Stimulated activated CD4-positive, alpha-beta T cell treated with anti-CD3 and anti-CD28 coated beads, Interleukin-1b, Interleukin-23, amount 100 ng/mL, for 24 hours (primary cell): ENCODE measurements at regions not wholly inside any gene's neighbourhood (a gene's known extent, or its start where the extent isn't known, plus 50 kb on each side); places are given as distances from the start of the nearest gene placed in this dataset.

Experiments used
- DNase-seq, 4 experiments: peaks; one replicate each; pipeline ENCODE4 v3.0.0-alpha.2; 2020; ENCODE audit warnings: low read depth in 4 of 4, low spot score in 1 of 4

DNA sequence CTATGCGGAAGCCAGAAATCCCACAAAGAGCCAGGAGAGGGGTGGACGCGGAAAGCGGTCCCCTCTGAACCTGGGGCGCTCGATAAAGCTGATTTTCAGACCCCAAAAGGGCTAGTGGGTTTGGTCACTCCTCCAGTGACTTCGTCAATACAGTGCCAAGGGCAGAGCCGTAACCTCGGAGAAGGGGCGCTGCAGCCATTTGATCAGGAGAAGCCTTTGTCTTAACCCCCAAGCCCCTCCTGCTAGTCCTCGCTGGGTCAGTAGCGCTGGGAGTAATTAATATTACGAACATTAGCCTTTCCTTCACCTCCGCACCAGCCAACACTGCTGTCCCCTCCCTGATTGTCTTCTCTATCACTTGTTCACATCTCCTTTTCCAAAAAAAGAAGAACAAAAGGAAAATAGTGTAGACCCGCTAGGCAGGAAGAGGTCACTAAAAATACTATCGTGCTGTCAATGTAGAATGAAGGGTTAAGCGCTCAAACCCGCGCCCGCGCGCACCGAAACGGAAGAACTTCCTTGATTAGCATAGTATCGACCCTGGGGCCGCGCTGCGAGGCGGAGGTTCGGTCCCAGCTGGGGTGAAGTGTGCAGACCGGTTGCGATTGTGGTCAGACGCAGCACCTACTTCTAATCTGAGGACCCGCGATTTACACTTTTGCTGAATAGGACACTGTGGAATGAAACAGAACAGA, 63.2 kb upstream of the MAPRE2 start:
- DNase-seq, result peak in 3 of 4 experiments; percentile 29 to 52 (median 44)

DNA sequence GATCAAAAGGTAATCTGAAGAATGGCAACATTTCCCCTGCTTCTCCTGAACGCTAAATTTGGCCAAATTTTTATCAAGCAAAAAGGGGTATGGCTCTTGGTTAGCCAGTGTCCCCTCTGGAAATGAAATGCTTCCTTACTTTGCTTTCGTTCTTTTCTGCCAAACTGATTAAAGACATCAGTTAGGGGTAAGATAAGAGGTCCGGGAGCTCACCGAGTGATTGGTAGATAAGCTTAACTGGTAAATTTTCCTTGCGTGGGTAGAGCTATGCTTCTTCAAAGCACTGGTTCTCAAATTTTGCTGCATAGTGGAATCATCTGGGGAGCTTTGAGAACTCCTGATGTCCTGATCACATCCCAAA, 62.7 kb upstream of the MAPRE2 start:
- no peak for DNase-seq

GRCh38 chr18:34978953-34979608, 62.1 kb upstream of the MAPRE2 start:
- peak; percentile 31 to 65 (median 52) for DNase-seq

- DNase-seq, result no peak
Measured at GRCh38 chr18:34981487-34981886, 59.7 kb upstream of the MAPRE2 start.

DNA sequence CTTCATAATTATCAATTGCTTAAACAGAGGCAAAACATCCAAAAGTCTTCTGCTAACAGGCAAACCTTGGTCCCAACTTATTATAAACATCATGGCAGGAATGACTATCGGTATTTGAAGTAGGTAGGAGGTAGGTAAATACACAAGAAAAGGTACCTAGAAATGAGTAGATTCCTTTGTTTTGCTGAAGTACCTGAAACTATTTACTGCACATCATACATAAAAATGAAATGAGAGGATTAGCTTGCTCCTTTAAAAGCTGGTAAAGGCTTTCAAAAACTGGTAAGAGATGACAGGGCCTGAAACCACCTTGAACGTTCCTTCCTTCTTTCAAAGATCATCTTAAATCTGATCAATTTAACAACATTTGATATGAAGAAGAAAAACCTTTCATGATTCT, 55.2 kb upstream of the MAPRE2 start:
- DNase-seq, result no peak

DNA sequence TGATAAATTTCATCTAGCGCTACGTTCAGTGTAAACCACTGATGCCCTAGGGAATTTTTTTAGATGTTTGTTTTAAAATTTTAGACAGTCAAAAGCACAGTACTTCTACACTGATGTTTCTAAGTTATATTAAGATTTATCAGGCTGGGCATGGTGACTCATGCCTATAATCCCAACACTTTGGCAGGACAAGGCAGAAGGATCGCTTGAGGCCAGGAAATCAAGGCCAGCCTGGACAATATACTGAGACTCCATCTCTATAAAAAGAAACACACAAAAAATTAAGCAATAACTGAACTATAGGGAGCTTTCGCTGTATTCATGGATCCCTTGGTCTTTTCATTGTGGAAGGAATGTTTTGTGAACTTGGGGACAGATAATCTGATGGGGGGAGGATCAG, 50.6 kb upstream of the MAPRE2 start:
- DNase-seq, result no peak

DNA sequence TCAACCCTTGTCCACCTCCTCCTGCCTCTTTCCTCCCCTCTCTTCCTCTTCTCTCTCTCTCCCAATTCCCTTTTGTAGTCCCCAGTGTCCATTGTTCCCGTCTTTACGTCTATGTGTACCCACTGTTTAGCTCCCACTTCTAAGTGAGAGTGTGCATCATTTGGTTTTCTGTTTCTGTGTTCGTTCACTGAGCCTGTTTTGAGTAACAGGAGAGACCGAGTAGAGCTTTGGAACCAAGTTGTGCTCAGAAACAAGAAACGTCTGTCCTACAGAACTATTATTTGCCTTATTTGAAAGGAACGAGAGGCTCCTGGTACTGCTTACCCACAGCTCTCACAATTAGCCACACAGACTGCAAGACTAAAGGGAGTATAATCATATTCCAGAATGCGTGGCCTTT, 50.1 kb upstream of the MAPRE2 start:
- no peak for DNase-seq
